H1 (cell line): ENCODE measurements at regions not wholly inside any gene's neighbourhood (a gene's known extent, or its start where the extent isn't known, plus 50 kb on each side); places are given as distances from the start of the nearest gene placed in this dataset.

ENCODE experiments used
- CHD2 ChIP-seq: IDR thresholded peaks from 2 replicates; pipeline ENCODE4 v1.6.1; 2012; ENCODE audit warnings: low read length, improper control_type of control experiment
- HDAC6 ChIP-seq: IDR thresholded peaks from one replicate; pipeline ENCODE4 v1.7.1; 2012; ENCODE audit warnings: low read depth, mild to moderate bottlenecking, inconsistent platforms, low read length, moderate library complexity
- RNF2 ChIP-seq: fragments of 200-900, 300-1000 bp; sonication (generic); IDR thresholded peaks from 2 replicates; pipeline ENCODE4 v1.7.1; 2016; ENCODE audit warnings: borderline replicate concordance, low read depth, mild to moderate bottlenecking, antibody characterized with exemption, low read length; ENCODE audit not compliant: poor library complexity, severe bottlenecking; ENCODE audit errors: missing control alignments
- TF ChIP-seq, protein P1 (sequence below), 3 experiments: IDR thresholded peaks; 1 replicate in 2 of 3; 2 replicates in 1 of 3; pipeline versions ENCODE4 v1.5.1 to v1.6.1; 2011; ENCODE audit warnings: low read length in 3 of 3, mild to moderate bottlenecking in 3 of 3, inconsistent platforms in 2 of 3, low read depth in 1 of 3, moderate library complexity in 1 of 3; ENCODE audit not compliant: insufficient read depth in 1 of 3; ENCODE audit errors: control extremely low read depth in 1 of 3

GRCh38 chr16:80066805-80067580, 466.5 kb upstream of the MAF start (continued):
- TF ChIP-seq, protein P1, sequence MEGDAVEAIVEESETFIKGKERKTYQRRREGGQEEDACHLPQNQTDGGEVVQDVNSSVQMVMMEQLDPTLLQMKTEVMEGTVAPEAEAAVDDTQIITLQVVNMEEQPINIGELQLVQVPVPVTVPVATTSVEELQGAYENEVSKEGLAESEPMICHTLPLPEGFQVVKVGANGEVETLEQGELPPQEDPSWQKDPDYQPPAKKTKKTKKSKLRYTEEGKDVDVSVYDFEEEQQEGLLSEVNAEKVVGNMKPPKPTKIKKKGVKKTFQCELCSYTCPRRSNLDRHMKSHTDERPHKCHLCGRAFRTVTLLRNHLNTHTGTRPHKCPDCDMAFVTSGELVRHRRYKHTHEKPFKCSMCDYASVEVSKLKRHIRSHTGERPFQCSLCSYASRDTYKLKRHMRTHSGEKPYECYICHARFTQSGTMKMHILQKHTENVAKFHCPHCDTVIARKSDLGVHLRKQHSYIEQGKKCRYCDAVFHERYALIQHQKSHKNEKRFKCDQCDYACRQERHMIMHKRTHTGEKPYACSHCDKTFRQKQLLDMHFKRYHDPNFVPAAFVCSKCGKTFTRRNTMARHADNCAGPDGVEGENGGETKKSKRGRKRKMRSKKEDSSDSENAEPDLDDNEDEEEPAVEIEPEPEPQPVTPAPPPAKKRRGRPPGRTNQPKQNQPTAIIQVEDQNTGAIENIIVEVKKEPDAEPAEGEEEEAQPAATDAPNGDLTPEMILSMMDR (IDR thresholded peaks at IDR 0.05; ENCODE audit: control extremely low read depth in 1 of 3, insufficient read depth in 1 of 3, low read depth in 1 of 3, low read length in 3 of 3) = no peak
- TF ChIP-seq CHD2 = no peak
- TF ChIP-seq RNF2 = no peak
- no peak for TF ChIP-seq HDAC6
